ENCODE measurements at regions not wholly inside any gene's neighbourhood (a gene's known extent, or its start where the extent isn't known, plus 50 kb on each side); places are given as distances from the start of the nearest gene placed in this dataset.

DNA sequence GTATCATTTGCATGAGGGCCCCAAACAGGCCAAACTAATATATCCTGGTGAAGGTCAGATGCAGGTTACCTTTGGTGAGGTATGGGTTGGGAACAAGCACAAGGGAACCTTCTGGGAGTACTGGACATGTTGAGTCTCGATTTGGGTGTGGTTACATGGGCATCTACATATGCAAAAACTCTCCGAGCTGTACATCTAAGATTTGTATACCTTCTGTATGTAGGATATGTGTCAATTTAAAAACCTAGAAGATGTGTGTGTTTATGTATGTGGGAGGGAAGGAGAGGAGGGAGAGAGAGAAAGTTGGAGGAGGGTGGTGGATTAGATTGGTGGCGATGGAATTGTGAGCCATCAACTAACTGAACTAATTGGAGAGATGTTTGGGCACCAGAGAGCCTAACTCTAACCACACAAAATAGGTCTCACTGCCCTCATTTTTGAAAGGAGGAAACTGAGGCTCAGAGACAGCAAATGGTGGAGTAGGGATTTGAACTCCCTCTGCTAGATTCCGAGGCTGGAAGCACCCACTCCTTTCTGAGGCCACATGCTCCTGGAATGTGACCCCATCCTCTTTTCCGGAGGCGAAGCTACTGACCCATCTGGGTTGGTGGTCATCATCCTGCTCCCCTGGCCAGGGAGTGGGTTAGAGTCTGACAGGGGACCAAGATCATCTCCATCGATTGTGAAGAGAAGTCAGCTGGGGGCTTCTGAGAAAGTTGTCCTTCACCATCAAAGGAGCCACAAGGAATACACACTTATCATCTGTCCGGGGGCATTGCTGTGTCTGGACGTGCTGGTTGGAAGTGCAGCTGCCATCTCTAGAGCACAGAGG, 107.3 kb upstream of the MYCN start:
- TF ChIP-seq EP300 (IDR thresholded peaks at IDR 0.05; ENCODE audit: low read depth) = no peak
- TF ChIP-seq POLR2AphosphoS5 (IDR thresholded peaks at IDR 0.05) = no peak

Data from transverse colon (tissue), 3 donors.